ENCODE measurements at regions not wholly inside any gene's neighbourhood (a gene's known extent, or its start where the extent isn't known, plus 50 kb on each side); places are given as distances from the start of the nearest gene placed in this dataset.

DNA sequence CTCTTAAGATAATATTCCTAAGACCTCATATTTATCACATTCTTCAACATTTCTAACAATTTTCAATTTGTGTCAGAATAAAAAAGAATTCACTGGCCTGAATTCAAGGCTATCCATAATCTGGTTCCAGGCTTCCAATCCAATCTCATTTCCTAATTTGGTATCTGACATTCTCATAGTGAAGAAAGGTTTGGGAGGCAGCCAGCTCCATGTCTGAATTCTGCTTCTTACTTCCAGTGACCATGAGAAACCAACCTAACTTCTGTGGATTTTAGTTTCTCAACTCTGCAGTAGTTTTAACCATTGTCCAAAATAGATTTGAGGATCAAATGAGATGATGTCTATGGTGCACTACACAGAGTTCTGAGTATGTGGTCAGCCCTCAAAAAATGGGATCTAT, 439.1 kb upstream of the GCFC2 start:
- Histone ChIP-seq H3K9me3 (ENCODE audit: low read length) (no peaks in the 10 kb centered on the region; the same call in 1 of the 2 replicates), H3K9ac (ENCODE audit: insufficient read depth, low read depth, low read length) (no peak overlapping the region), H4K20me1 (ENCODE audit: insufficient read depth, low read length) (no peaks in the 10 kb centered on the region), H3K4me3 (replicated peaks in 1 of 3; ENCODE audit: insufficient read depth in 1 of 3, low read depth in 2 of 3, low read length in 3 of 3) (no peak overlapping the region), H3K4me1 (ENCODE audit: insufficient read depth, low read length) (no peaks in the 10 kb centered on the region), H3K27ac (ENCODE audit: extremely low read length, insufficient read depth, low read length) (no peak overlapping the region), H2AFZ (ENCODE audit: low read length) (no peak overlapping the region), H3K4me2 (ENCODE audit: low read depth, low read length) (no peak overlapping the region), H3K36me3 (replicated peaks in 1 of 2; ENCODE audit: control insufficient read depth in 1 of 2, insufficient read depth in 2 of 2, low read length in 2 of 2) (no peaks in the 10 kb centered on the region), H3K27me3 (ENCODE audit: control insufficient read depth in 1 of 2, insufficient read depth in 2 of 2, low read length in 2 of 2) (no peaks in the 10 kb centered on the region), H3K79me2 (ENCODE audit: insufficient read depth, low read length) (no peaks in the 10 kb centered on the region)
- BruUV-seq (replicated peaks), result no TSS peak
- POLR2A ChIA-PET, result no interaction called here
- intact Hi-C loops (cut with micrococcal nuclease; ENCODE audit: unreplicated experiment), result no loop called here
- DNase-seq (ENCODE audit: low spot score) (no peak), FAIRE-seq (no peak), ATAC-seq (no peak)
- TF ChIP-seq RBM22 (optimal IDR thresholded peaks at IDR 0.05; ENCODE audit: low read length) (no peak), FOXM1 (CRISPR knock-in tag; IDR thresholded peaks at IDR 0.05) (no peak), ISL2 (CRISPR knock-in tag; IDR thresholded peaks at IDR 0.05) (no peak), ZNF232 (CRISPR knock-in tag; IDR thresholded peaks at IDR 0.05; ENCODE audit: borderline replicate concordance) (no peak), MEIS2 (CRISPR knock-in tag; IDR thresholded peaks at IDR 0.05) (no peak), ZNF143 (CRISPR knock-in tag; IDR thresholded peaks at IDR 0.05) (no peak), SALL1 (CRISPR knock-in tag; IDR thresholded peaks at IDR 0.05) (no peak)
- TF ChIP-seq, protein P1, sequence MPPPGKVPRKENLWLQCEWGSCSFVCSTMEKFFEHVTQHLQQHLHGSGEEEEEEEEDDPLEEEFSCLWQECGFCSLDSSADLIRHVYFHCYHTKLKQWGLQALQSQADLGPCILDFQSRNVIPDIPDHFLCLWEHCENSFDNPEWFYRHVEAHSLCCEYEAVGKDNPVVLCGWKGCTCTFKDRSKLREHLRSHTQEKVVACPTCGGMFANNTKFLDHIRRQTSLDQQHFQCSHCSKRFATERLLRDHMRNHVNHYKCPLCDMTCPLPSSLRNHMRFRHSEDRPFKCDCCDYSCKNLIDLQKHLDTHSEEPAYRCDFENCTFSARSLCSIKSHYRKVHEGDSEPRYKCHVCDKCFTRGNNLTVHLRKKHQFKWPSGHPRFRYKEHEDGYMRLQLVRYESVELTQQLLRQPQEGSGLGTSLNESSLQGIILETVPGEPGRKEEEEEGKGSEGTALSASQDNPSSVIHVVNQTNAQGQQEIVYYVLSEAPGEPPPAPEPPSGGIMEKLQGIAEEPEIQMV (CRISPR knock-in tag; IDR thresholded peaks at IDR 0.05; ENCODE audit: low read depth), result no peak
- TF ChIP-seq, protein P2, sequence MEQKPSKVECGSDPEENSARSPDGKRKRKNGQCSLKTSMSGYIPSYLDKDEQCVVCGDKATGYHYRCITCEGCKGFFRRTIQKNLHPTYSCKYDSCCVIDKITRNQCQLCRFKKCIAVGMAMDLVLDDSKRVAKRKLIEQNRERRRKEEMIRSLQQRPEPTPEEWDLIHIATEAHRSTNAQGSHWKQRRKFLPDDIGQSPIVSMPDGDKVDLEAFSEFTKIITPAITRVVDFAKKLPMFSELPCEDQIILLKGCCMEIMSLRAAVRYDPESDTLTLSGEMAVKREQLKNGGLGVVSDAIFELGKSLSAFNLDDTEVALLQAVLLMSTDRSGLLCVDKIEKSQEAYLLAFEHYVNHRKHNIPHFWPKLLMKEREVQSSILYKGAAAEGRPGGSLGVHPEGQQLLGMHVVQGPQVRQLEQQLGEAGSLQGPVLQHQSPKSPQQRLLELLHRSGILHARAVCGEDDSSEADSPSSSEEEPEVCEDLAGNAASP (CRISPR knock-in tag; IDR thresholded peaks at IDR 0.05; ENCODE audit: borderline replicate concordance), result no peak
- TF ChIP-seq, protein P3, sequence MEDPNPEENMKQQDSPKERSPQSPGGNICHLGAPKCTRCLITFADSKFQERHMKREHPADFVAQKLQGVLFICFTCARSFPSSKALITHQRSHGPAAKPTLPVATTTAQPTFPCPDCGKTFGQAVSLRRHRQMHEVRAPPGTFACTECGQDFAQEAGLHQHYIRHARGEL (CRISPR knock-in tag; IDR thresholded peaks at IDR 0.05), result no peak
- TF ChIP-seq, protein P4, sequence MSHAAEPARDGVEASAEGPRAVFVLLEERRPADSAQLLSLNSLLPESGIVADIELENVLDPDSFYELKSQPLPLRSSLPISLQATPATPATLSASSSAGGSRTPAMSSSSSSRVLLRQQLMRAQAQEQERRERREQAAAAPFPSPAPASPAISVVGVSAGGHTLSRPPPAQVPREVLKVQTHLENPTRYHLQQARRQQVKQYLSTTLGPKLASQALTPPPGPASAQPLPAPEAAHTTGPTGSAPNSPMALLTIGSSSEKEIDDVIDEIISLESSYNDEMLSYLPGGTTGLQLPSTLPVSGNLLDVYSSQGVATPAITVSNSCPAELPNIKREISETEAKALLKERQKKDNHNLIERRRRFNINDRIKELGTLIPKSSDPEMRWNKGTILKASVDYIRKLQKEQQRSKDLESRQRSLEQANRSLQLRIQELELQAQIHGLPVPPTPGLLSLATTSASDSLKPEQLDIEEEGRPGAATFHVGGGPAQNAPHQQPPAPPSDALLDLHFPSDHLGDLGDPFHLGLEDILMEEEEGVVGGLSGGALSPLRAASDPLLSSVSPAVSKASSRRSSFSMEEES (CRISPR knock-in tag; IDR thresholded peaks at IDR 0.05), result no peak
- TF ChIP-seq, protein P5, sequence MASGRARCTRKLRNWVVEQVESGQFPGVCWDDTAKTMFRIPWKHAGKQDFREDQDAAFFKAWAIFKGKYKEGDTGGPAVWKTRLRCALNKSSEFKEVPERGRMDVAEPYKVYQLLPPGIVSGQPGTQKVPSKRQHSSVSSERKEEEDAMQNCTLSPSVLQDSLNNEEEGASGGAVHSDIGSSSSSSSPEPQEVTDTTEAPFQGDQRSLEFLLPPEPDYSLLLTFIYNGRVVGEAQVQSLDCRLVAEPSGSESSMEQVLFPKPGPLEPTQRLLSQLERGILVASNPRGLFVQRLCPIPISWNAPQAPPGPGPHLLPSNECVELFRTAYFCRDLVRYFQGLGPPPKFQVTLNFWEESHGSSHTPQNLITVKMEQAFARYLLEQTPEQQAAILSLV (CRISPR knock-in tag; IDR thresholded peaks at IDR 0.05; ENCODE audit: borderline replicate concordance), result no peak
- TF ChIP-seq, protein P6, sequence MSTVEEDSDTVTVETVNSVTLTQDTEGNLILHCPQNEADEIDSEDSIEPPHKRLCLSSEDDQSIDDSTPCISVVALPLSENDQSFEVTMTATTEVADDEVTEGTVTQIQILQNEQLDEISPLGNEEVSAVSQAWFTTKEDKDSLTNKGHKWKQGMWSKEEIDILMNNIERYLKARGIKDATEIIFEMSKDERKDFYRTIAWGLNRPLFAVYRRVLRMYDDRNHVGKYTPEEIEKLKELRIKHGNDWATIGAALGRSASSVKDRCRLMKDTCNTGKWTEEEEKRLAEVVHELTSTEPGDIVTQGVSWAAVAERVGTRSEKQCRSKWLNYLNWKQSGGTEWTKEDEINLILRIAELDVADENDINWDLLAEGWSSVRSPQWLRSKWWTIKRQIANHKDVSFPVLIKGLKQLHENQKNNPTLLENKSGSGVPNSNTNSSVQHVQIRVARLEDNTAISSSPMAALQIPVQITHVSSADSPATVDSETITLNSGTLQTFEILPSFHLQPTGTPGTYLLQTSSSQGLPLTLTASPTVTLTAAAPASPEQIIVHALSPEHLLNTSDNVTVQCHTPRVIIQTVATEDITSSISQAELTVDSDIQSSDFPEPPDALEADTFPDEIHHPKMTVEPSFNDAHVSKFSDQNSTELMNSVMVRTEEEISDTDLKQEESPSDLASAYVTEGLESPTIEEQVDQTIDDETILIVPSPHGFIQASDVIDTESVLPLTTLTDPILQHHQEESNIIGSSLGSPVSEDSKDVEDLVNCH (CRISPR knock-in tag; IDR thresholded peaks at IDR 0.05), result no peak
- CTCF ChIA-PET (ENCODE audit: low intra/inter-chr PET ratio, low total read pairs), result no interaction called here
- in situ Hi-C loops (cut with HindIII; ENCODE audit: extremely low pct_ligation_motif_present, low pct_unique_long_range_greater_than_20kb), result no loop called here
